Liver (tissue), 8 donors: ENCODE measurements at regions not wholly inside any gene's neighbourhood (a gene's known extent, or its start where the extent isn't known, plus 50 kb on each side); places are given as distances from the start of the nearest gene placed in this dataset.

Experiments
- DNase-seq: peaks from one replicate; pipeline ENCODE4 v3.0.0-alpha.2; 2017; ENCODE audit warnings: low spot score
- H3K27ac ChIP-seq, 2 donors: one replicate each; pipeline ENCODE4 v1.7.0; 2013; ENCODE audit warnings: inconsistent platforms in 2 of 2, low read length in 2 of 2, control low read depth in 1 of 2, low read depth in 1 of 2, mild to moderate bottlenecking in 1 of 2
- H3K27me3 ChIP-seq, 4 donors: one replicate each; pipeline versions ENCODE4 v1.6.1 to v1.7.0; 2013; ENCODE audit warnings: low read length in 3 of 4, inconsistent platforms in 1 of 4, mild to moderate bottlenecking in 1 of 4, moderate library complexity in 1 of 4; ENCODE audit not compliant: control insufficient read depth in 4 of 4, insufficient read depth in 4 of 4
- H3K36me3 ChIP-seq, 4 donors: one replicate each; pipeline versions ENCODE4 v1.6.1 to v1.7.0; 2013; ENCODE audit warnings: low read length in 3 of 4, mild to moderate bottlenecking in 3 of 4, low read depth in 1 of 4, moderate library complexity in 1 of 4; ENCODE audit not compliant: control insufficient read depth in 4 of 4, insufficient read depth in 3 of 4
- H3K4me1 ChIP-seq, 4 donors: one replicate each; pipeline versions ENCODE4 v1.6.1 to v1.7.0; 2013; ENCODE audit warnings: low read length in 3 of 4, mild to moderate bottlenecking in 3 of 4, moderate library complexity in 1 of 4; ENCODE audit not compliant: control insufficient read depth in 4 of 4, insufficient read depth in 4 of 4
- H3K4me3 ChIP-seq, 3 donors: one replicate each; pipeline versions ENCODE4 v1.6.1 to v1.7.0; 2013; ENCODE audit warnings: low read length in 3 of 3, control low read depth in 1 of 3, low read depth in 1 of 3, mild to moderate bottlenecking in 1 of 3
- H3K9ac ChIP-seq, 2 donors: one replicate each; pipeline ENCODE4 v1.7.0; 2013; ENCODE audit warnings: low read length in 2 of 2, mild to moderate bottlenecking in 2 of 2, moderate library complexity in 2 of 2, control low read depth in 1 of 2, low read depth in 1 of 2
- H3K9me3 ChIP-seq, 4 donors: one replicate each; pipeline versions ENCODE4 v1.6.1 to v1.7.0; 2013; ENCODE audit warnings: low read length in 3 of 4; ENCODE audit not compliant: control insufficient read depth in 4 of 4
- ATF3 ChIP-seq: IDR thresholded peaks from 2 replicates; pipeline ENCODE4 v1.6.1; 2016; ENCODE audit warnings: antibody characterized with exemption
- EGR1 ChIP-seq, 2 donors: IDR thresholded peaks; 2 replicates each; pipeline ENCODE4 v1.6.1; 2016 to 2018; ENCODE audit warnings: antibody characterized with exemption in 2 of 2, low read depth in 2 of 2
- FOXA1 ChIP-seq: IDR thresholded peaks from 2 replicates; pipeline ENCODE4 v1.6.1; 2016; ENCODE audit warnings: antibody characterized with exemption
- FOXA2 ChIP-seq: IDR thresholded peaks from 2 replicates; pipeline ENCODE4 v1.6.1; 2016; ENCODE audit warnings: antibody characterized with exemption
- GABPA ChIP-seq, 2 donors: IDR thresholded peaks in 1 of 2; conservative IDR thresholded peaks in 1 of 2; 2 replicates each; pipeline ENCODE4 v1.6.1; 2016; ENCODE audit warnings: antibody characterized with exemption in 2 of 2, mild to moderate bottlenecking in 1 of 2, moderate library complexity in 1 of 2
- HNF4A ChIP-seq, 2 donors: conservative IDR thresholded peaks; 2 replicates each; pipeline ENCODE4 v1.6.1; 2016; ENCODE audit warnings: antibody characterized with exemption in 2 of 2, mild to moderate bottlenecking in 2 of 2
- HNF4G ChIP-seq: IDR thresholded peaks from 2 replicates; pipeline ENCODE4 v1.6.1; 2016; ENCODE audit warnings: antibody characterized with exemption
- JUND ChIP-seq, 2 donors: IDR thresholded peaks; 2 replicates each; pipeline ENCODE4 v1.6.1; 2016; ENCODE audit warnings: antibody characterized with exemption in 2 of 2
- NR2F2 ChIP-seq: IDR thresholded peaks from 2 replicates; pipeline ENCODE4 v1.6.1; 2016; ENCODE audit warnings: antibody characterized with exemption
- RAD21 ChIP-seq, 2 donors: IDR thresholded peaks; 2 replicates each; pipeline ENCODE4 v1.6.1; 2016; ENCODE audit warnings: antibody characterized with exemption in 2 of 2, mild to moderate bottlenecking in 2 of 2
- REST ChIP-seq: IDR thresholded peaks from 2 replicates; pipeline ENCODE4 v1.6.1; 2016; ENCODE audit warnings: antibody characterized with exemption, mild to moderate bottlenecking
- RXRA ChIP-seq, 2 donors: IDR thresholded peaks; 2 replicates each; pipeline ENCODE4 v1.6.1; 2017 to 2018; ENCODE audit warnings: antibody characterized with exemption in 2 of 2, mild to moderate bottlenecking in 1 of 2
- SP1 ChIP-seq: IDR thresholded peaks from 2 replicates; pipeline ENCODE4 v1.6.1; 2018; ENCODE audit warnings: antibody characterized with exemption, mild to moderate bottlenecking
- TAF1 ChIP-seq: conservative IDR thresholded peaks from 2 replicates; pipeline ENCODE4 v1.6.1; 2016; ENCODE audit warnings: antibody characterized with exemption, mild to moderate bottlenecking
- YY1 ChIP-seq: IDR thresholded peaks from 2 replicates; pipeline ENCODE4 v1.6.1; 2016; ENCODE audit warnings: antibody characterized with exemption, mild to moderate bottlenecking
- WGBS: extraction: QIAGEN DNeasy Blood & Tissue Kit; methylation state at CpG from one replicate; pipeline ENCODE4 v1.1.7; 2013; 5-methylcytosine and 5-hydroxymethylcytosine counted together
- TF ChIP-seq, protein P1 (sequence below): IDR thresholded peaks from 2 replicates; pipeline ENCODE4 v1.6.1; 2016; ENCODE audit warnings: antibody characterized with exemption
- TF ChIP-seq, protein P2 (sequence below): fragments of 150-350 bp; IDR thresholded peaks from 2 replicates; pipeline ENCODE4 v1.5.1; 2017; ENCODE audit warnings: improper control_type of control experiment, low read depth, low read length; ENCODE audit not compliant: missing input control
- TF ChIP-seq, protein P3 (sequence below): IDR thresholded peaks from 2 replicates; pipeline ENCODE4 v1.6.1; 2016; ENCODE audit warnings: antibody characterized with exemption
- donor health status: healthy.
- donor health status: healthy.
- donor health status: healthy.
- donor health status: healthy.
- donor health status: healthy.

DNA sequence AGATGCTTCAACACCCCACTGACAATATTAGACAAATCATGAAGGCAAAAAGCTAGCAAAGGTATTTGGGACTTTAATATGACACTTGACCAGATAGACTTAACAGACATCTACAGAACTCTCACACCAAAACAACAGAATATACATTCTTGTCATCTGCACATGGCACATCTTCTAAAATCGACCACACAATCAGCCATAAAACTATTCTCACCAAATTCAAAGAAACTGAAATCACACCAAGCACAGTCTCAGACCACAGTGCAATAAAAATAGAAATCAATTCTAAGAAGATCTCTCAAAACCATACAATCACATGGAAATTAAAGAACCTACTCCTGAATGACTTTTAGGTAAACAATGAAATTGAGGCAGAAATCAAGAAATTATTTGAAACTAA, 340.8 kb downstream of the PPP1R2C start:
- H3K4me1 ChIP-seq: peaks cover 0 to 2% (median 0%) of the 10 kb centered on the region in 4 donors
- no peak for DNase-seq
- no peaks in the 10 kb centered on the region for H3K9me3 ChIP-seq
- 53% methylated on average over 1 of the region's 1 CpG for WGBS
- H3K9ac ChIP-seq: no peak overlapping the region
- no peak overlapping the region for H3K4me3 ChIP-seq
- TF ChIP-seq TAF1: no peak
- no peak for TF ChIP-seq FOXA1
- TF ChIP-seq, protein P1, sequence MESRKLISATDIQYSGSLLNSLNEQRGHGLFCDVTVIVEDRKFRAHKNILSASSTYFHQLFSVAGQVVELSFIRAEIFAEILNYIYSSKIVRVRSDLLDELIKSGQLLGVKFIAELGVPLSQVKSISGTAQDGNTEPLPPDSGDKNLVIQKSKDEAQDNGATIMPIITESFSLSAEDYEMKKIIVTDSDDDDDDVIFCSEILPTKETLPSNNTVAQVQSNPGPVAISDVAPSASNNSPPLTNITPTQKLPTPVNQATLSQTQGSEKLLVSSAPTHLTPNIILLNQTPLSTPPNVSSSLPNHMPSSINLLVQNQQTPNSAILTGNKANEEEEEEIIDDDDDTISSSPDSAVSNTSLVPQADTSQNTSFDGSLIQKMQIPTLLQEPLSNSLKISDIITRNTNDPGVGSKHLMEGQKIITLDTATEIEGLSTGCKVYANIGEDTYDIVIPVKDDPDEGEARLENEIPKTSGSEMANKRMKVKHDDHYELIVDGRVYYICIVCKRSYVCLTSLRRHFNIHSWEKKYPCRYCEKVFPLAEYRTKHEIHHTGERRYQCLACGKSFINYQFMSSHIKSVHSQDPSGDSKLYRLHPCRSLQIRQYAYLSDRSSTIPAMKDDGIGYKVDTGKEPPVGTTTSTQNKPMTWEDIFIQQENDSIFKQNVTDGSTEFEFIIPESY: no peak
- TF ChIP-seq HNF4A (conservative IDR thresholded peaks at IDR 0.05): no peak
- no peak for TF ChIP-seq NR2F2
- TF ChIP-seq SP1: no peak
- no peak for TF ChIP-seq FOXA2
- TF ChIP-seq, protein P2, sequence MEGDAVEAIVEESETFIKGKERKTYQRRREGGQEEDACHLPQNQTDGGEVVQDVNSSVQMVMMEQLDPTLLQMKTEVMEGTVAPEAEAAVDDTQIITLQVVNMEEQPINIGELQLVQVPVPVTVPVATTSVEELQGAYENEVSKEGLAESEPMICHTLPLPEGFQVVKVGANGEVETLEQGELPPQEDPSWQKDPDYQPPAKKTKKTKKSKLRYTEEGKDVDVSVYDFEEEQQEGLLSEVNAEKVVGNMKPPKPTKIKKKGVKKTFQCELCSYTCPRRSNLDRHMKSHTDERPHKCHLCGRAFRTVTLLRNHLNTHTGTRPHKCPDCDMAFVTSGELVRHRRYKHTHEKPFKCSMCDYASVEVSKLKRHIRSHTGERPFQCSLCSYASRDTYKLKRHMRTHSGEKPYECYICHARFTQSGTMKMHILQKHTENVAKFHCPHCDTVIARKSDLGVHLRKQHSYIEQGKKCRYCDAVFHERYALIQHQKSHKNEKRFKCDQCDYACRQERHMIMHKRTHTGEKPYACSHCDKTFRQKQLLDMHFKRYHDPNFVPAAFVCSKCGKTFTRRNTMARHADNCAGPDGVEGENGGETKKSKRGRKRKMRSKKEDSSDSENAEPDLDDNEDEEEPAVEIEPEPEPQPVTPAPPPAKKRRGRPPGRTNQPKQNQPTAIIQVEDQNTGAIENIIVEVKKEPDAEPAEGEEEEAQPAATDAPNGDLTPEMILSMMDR: no peak
- no peak for TF ChIP-seq GABPA (IDR thresholded peaks at IDR 0.05 in 1 of 2, conservative IDR thresholded peaks at IDR 0.05 in 1 of 2)
- no peak for TF ChIP-seq REST
- TF ChIP-seq, protein P3, sequence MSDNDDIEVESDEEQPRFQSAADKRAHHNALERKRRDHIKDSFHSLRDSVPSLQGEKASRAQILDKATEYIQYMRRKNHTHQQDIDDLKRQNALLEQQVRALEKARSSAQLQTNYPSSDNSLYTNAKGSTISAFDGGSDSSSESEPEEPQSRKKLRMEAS: no peak
- TF ChIP-seq EGR1 (IDR thresholded peaks at IDR 0.05; ENCODE audit: low read depth in 2 of 2): no peak
- no peak for TF ChIP-seq RAD21 (IDR thresholded peaks at IDR 0.05)
- TF ChIP-seq YY1: no peak
- TF ChIP-seq HNF4G: no peak
- no peak for TF ChIP-seq RXRA (IDR thresholded peaks at IDR 0.05)
- no peak for TF ChIP-seq JUND (IDR thresholded peaks at IDR 0.05)
- TF ChIP-seq ATF3: no peak
- H3K27ac ChIP-seq: no peak overlapping the region
- H3K27me3 ChIP-seq: no peaks in the 10 kb centered on the region
- H3K36me3 ChIP-seq: no peaks in the 10 kb centered on the region
